KMS-11 (cell line): ENCODE measurements at regions not wholly inside any gene's neighbourhood (a gene's known extent, or its start where the extent isn't known, plus 50 kb on each side); places are given as distances from the start of the nearest gene placed in this dataset.
A peak's percentile ranks its signal among the peaks of the same experiment; 100 is the strongest.

ENCODE experiments used
- H2AFZ ChIP-seq: fragments of 200-600 bp; sonication (generic); 2 replicates; pipeline ENCODE4 v1.6.1; 2016; ENCODE audit warnings: antibody characterized with exemption, mixed run types, low read depth
- H3K27ac ChIP-seq: fragments of 200-600 bp; sonication (generic); 2 replicates; pipeline ENCODE4 v1.6.1; 2016; ENCODE audit warnings: mild to moderate bottlenecking, mixed run types
- H3K27me3 ChIP-seq: fragments of 200-600 bp; sonication (generic); 2 replicates; pipeline ENCODE4 v1.6.1; 2017; ENCODE audit warnings: mild to moderate bottlenecking, low read depth, mixed run types, moderate library complexity; ENCODE audit not compliant: insufficient read depth
- H3K36me3 ChIP-seq: fragments of 200-600 bp; sonication (generic); 2 replicates; pipeline ENCODE4 v1.6.1; 2017; ENCODE audit warnings: mild to moderate bottlenecking, mixed run types; ENCODE audit not compliant: insufficient read depth
- H3K4me1 ChIP-seq: fragments of 200-600 bp; sonication (generic); 2 replicates; pipeline ENCODE4 v1.6.1; 2016; ENCODE audit warnings: mild to moderate bottlenecking, low read depth, mixed run types; ENCODE audit not compliant: poor library complexity, severe bottlenecking
- H3K4me2 ChIP-seq: fragments of 200-600 bp; sonication (generic); 2 replicates; pipeline ENCODE4 v1.7.0; 2016; ENCODE audit warnings: mild to moderate bottlenecking, mixed run types
- H3K4me3 ChIP-seq: fragments of 200-600 bp; sonication (generic); IDR thresholded peaks from 2 replicates; pipeline ENCODE4 v1.6.1; 2017; ENCODE audit warnings: low read depth, low read length, mixed read lengths; ENCODE audit not compliant: insufficient read depth
- H3K79me2 ChIP-seq: fragments of 200-600 bp; sonication (generic); 2 replicates; pipeline ENCODE4 v1.6.1; 2016; ENCODE audit warnings: low read depth, mixed run types; ENCODE audit not compliant: insufficient read depth
- H3K9ac ChIP-seq: fragments of 200-600 bp; sonication (generic); 2 replicates; pipeline ENCODE4 v1.6.1; 2016; ENCODE audit warnings: mild to moderate bottlenecking, mixed run types
- H4K20me1 ChIP-seq: fragments of 200-600 bp; sonication (generic); 2 replicates; pipeline ENCODE4 v1.6.1; 2016; ENCODE audit warnings: mild to moderate bottlenecking, mixed run types; ENCODE audit not compliant: insufficient read depth
- CTCF ChIP-seq: fragments of 200-600 bp; sonication (generic); conservative IDR thresholded peaks from 2 replicates; pipeline ENCODE4 v1.6.1; 2017; ENCODE audit warnings: low read depth, mild to moderate bottlenecking, antibody characterized with exemption, low read length, moderate library complexity, mixed read lengths

- Histone ChIP-seq H3K27ac (no peak overlapping the region), H3K9ac (no peak overlapping the region), H3K4me1 (peaks cover 15% of the 10 kb centered on the region), H3K27me3 (no peaks in the 10 kb centered on the region), H3K4me3 (no peak overlapping the region), H4K20me1 (no peaks in the 10 kb centered on the region), H3K4me2 (no peak overlapping the region), H3K79me2 (no peaks in the 10 kb centered on the region), H3K36me3 (no peaks in the 10 kb centered on the region), H2AFZ (no peak overlapping the region)
- TF ChIP-seq CTCF: peak; percentile 99
These were observed 306.9 kb downstream of the DHX35 start for GRCh38 chr20:39268981-39269461.

GRCh38 chr20:39268491-39268951 is 306.4 kb downstream of the DHX35 start:
- Histone ChIP-seq H3K79me2 (no peaks in the 10 kb centered on the region), H3K4me2 (no peak overlapping the region), H3K27ac (no peak overlapping the region), H2AFZ (no peak overlapping the region), H3K36me3 (no peaks in the 10 kb centered on the region), H4K20me1 (no peaks in the 10 kb centered on the region), H3K4me1 (peaks cover 15% of the 10 kb centered on the region), H3K4me3 (no peak overlapping the region), H3K9ac (no peak overlapping the region), H3K27me3 (no peaks in the 10 kb centered on the region)
- TF ChIP-seq CTCF: no peak

GRCh38 chr20:39266989-39267388 is 304.8 kb downstream of the DHX35 start:
- Histone ChIP-seq H3K27me3 (no peaks in the 10 kb centered on the region), H2AFZ (no peak overlapping the region), H4K20me1 (no peaks in the 10 kb centered on the region), H3K36me3 (no peaks in the 10 kb centered on the region), H3K27ac (no peak overlapping the region), H3K4me2 (no peak overlapping the region), H3K79me2 (no peaks in the 10 kb centered on the region), H3K4me3 (no peak overlapping the region), H3K4me1 (peaks cover 15% of the 10 kb centered on the region), H3K9ac (no peak overlapping the region)
- TF ChIP-seq CTCF: no peak

GRCh38 chr20:39264506-39265172 is 302.5 kb downstream of the DHX35 start:
- Histone ChIP-seq H3K27me3 (no peaks in the 10 kb centered on the region), H3K36me3 (no peaks in the 10 kb centered on the region), H2AFZ (no peak overlapping the region), H3K79me2 (no peaks in the 10 kb centered on the region), H3K4me2 (no peak overlapping the region), H3K27ac (no peak overlapping the region), H3K4me1 (peaks cover 6% of the 10 kb centered on the region), H4K20me1 (no peaks in the 10 kb centered on the region), H3K9ac (no peak overlapping the region), H3K4me3 (no peak overlapping the region)
- TF ChIP-seq CTCF: peak; percentile 99
